HEK293T (cell line): ENCODE measurements at regions not wholly inside any gene's neighbourhood (a gene's known extent, or its start where the extent isn't known, plus 50 kb on each side); places are given as distances from the start of the nearest gene placed in this dataset.

Source experiments
- CTCF ChIA-PET: fragments of 350-600 bp; formaldehyde crosslinking; extraction: SDS; loops from one replicate; lab custom pipeline; 2021; ENCODE audit warnings: antibody characterized with exemption, inconsistent platforms; lab: Yijun Ruan, JAX
- POLR2A ChIA-PET: fragments of 350-600 bp; formaldehyde crosslinking; extraction: SDS; loops from one replicate; lab custom pipeline; 2020; ENCODE audit warnings: antibody characterized with exemption, inconsistent platforms; lab: Yijun Ruan, JAX
- DNase-seq: peaks from one replicate; pipeline ENCODE4 v3.0.0; 2012; ENCODE audit warnings: mixed read lengths; ENCODE audit errors: extremely low spot score
- ARNT ChIP-seq: fragments of 450-650 bp; IDR thresholded peaks from 2 replicates; pipeline ENCODE4 v1.6.1; 2017; ENCODE audit warnings: mild to moderate bottlenecking
- BHLHE40 ChIP-seq: fragments of 450-650 bp; IDR thresholded peaks from 2 replicates; pipeline ENCODE4 v1.6.1; 2016; ENCODE audit warnings: mild to moderate bottlenecking, moderate library complexity, borderline replicate concordance
- CTBP1 ChIP-seq: fragments of 450-650 bp; IDR thresholded peaks from 2 replicates; pipeline ENCODE4 v1.6.1; 2016; ENCODE audit warnings: borderline replicate concordance
- ELF4 ChIP-seq: fragments of 450-650 bp; IDR thresholded peaks from 2 replicates; pipeline ENCODE4 v1.6.1; 2017; ENCODE audit warnings: antibody characterized with exemption
- FOXA1 ChIP-seq: fragments of 450-650 bp; IDR thresholded peaks from 2 replicates; pipeline ENCODE4 v1.6.1; 2016; ENCODE audit warnings: mild to moderate bottlenecking
- FOXK2 ChIP-seq: fragments of 450-650 bp; IDR thresholded peaks from 2 replicates; pipeline ENCODE4 v1.6.1; 2016; ENCODE audit warnings: mild to moderate bottlenecking
- FOXM1 ChIP-seq: fragments of 450-650 bp; IDR thresholded peaks from 2 replicates; pipeline ENCODE4 v1.6.1; 2017; ENCODE audit warnings: mild to moderate bottlenecking, borderline replicate concordance
- HDGF ChIP-seq: fragments of 450-650 bp; IDR thresholded peaks from 2 replicates; pipeline ENCODE4 v1.6.1; 2017; ENCODE audit warnings: antibody characterized with exemption, borderline replicate concordance
- L3MBTL2 ChIP-seq: fragments of 450-650 bp; conservative IDR thresholded peaks from 2 replicates; pipeline ENCODE4 v1.6.1; 2016; ENCODE audit warnings: mild to moderate bottlenecking
- LEF1 ChIP-seq: fragments of 450-650 bp; IDR thresholded peaks from 2 replicates; pipeline ENCODE4 v1.6.1; 2017; ENCODE audit warnings: mild to moderate bottlenecking, borderline replicate concordance
- NFRKB ChIP-seq: fragments of 450-650 bp; IDR thresholded peaks from 2 replicates; pipeline ENCODE4 v1.6.1; 2016; ENCODE audit warnings: mild to moderate bottlenecking, moderate library complexity
- PKNOX1 ChIP-seq: fragments of 450-650 bp; IDR thresholded peaks from 2 replicates; pipeline ENCODE4 v1.6.1; 2016
- SP1 ChIP-seq: fragments of 450-650 bp; IDR thresholded peaks from 2 replicates; pipeline ENCODE4 v1.6.1; 2017
- SUZ12 ChIP-seq: fragments of 450-650 bp; IDR thresholded peaks from 2 replicates; pipeline ENCODE4 v1.6.1; 2016; ENCODE audit warnings: mild to moderate bottlenecking
- TARDBP ChIP-seq: fragments of 450-650 bp; IDR thresholded peaks from 2 replicates; pipeline ENCODE4 v1.6.1; 2016
- ZNF384 ChIP-seq: fragments of 450-650 bp; IDR thresholded peaks from 2 replicates; pipeline ENCODE4 v1.6.1; 2016

- ChIA-PET POLR2A (no interaction called here), CTCF (no interaction called here)
- DNase-seq = no peak
- TF ChIP-seq FOXK2 = no peak
- TF ChIP-seq BHLHE40 = no peak
- no peak for TF ChIP-seq SUZ12
- TF ChIP-seq PKNOX1 = no peak
- TF ChIP-seq L3MBTL2 = no peak
- TF ChIP-seq FOXA1 = no peak
- no peak for TF ChIP-seq ARNT
- TF ChIP-seq ZNF384 = no peak
- no peak for TF ChIP-seq CTBP1
- TF ChIP-seq HDGF = no peak
- no peak for TF ChIP-seq LEF1
- no peak for TF ChIP-seq TARDBP
- TF ChIP-seq FOXM1 = no peak
- no peak for TF ChIP-seq SP1
- no peak for TF ChIP-seq ELF4
- no peak for TF ChIP-seq NFRKB
These were observed 320.5 kb downstream of the PHKB start for GRCh38 chr16:47781673-47782072.

DNA sequence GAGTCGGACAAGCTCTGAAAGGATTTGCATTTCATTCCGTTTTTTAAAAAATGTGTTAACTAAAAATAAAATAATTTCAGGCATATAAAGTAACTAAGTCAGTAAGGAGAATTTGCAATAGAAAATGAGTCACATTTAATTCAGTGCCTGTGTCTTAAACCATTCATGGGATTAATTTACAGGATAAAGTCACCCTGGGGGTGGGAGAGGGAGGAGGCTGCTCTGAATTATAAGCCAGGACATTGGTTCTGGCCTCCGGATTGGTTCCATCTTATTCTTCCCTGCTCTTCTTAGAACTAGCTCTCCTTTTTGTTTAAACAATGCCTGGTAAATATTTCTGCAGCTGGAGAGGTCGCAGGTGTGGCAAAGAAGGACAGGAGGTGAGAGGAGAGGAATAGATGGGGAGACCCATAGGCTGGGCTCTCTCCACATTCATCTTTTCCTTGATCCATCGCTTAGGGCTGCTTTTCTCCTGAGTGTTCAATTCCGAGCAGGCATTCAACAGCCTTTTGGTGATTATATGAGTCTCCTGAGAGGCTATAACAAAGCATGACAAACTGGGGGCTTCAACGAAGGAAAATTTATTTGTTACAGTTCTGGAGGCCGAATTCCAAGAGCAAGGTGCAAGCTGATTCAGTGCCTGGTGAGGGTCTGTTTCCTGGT is 319.2 kb downstream of the PHKB start:
- no peak for TF ChIP-seq LEF1
- no peak for TF ChIP-seq ARNT
- TF ChIP-seq FOXM1 = no peak
- TF ChIP-seq CTBP1 = no peak
- TF ChIP-seq FOXK2 = no peak
- no peak for TF ChIP-seq L3MBTL2
- CTCF ChIA-PET = no interaction called here
- no peak for DNase-seq
- POLR2A ChIA-PET = no interaction called here

DNA sequence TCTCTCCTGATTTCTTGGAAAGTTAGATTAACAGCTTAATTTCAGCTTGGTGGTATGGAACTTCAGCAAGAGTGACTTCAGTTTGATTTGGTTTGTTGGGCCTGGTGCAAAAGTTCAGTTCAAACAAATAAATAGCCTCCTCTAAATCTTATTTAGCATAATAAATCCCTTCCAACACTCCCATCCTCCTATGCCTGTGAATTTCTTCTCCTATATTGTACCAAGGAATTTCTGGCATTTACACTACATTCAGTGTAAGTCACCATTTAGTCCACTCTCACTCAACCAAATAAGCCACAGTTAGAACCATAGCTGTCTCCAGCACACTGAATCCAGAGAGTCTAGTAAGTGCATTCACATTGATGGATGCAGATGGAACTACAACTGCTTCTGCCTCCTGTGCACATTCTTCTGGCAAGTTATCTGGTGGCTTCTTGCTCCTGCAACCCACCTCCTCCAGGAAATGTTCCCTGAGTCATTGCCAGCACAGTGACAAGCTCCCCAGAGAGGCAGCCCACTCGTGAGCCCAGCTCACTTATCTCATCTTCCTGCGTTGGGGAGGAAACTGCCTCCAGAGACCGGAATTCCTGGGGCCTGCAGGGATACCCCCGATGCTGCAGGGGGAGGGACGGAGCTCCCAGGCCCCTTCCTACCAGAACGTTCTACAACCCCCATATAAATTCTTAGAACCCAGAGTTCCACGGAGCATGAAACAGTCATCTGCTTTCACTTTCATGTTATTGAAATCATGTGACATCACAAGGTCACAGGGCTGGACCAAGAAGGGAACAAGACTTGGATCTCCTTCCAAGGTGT is 318.3 kb downstream of the PHKB start:
- CTCF ChIA-PET = no interaction called here

DNA sequence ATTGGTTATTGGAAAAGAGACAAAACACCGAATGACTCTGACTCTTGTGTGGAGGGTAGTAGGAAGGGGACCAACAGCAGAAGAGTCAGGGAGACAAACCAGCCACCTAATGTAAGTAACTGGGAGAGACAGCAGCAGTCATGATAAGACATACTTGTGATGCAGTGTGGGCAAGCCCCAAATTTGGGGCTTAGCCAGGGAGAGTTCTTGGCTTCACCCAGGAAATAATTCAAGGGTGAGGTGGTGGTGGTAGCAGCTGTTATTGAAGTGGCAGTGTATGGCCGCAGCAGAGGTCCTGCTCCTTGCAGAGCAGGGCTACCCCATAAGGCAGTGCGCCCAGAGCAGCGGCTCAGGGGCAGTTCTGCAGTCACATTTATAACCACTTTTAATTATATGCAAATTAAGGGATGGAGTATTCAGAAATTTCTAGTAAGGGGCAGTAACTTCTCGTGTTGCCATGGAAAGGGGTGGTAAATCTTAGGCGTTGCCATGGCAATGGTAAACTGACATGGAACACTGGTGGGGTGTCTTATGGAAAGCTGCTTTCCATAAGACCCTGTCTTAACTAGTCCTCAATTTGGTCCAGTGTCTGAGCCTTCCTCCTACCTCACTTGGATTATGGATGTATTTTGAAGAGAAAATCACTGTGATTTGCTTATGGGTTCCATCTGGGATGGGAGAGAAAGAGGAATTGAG is 317.1 kb downstream of the PHKB start:
- CTCF ChIA-PET = no interaction called here
- POLR2A ChIA-PET = no interaction called here
- DNase-seq = no peak
- TF ChIP-seq L3MBTL2 (no peak), SP1 (no peak), FOXM1 (no peak), PKNOX1 (no peak), BHLHE40 (no peak), LEF1 (no peak), ARNT (no peak), FOXK2 (no peak), ELF4 (no peak), HDGF (no peak), ZNF384 (no peak), NFRKB (no peak), TARDBP (no peak), CTBP1 (no peak), SUZ12 (no peak)

More for the DNA sequence above, 318.3 kb downstream of the PHKB start:
- DNase-seq = no peak
- TF ChIP-seq FOXA1 (no peak), ARNT (no peak), NFRKB (no peak), CTBP1 (no peak), HDGF (no peak), L3MBTL2 (no peak), TARDBP (no peak), ZNF384 (no peak)
- POLR2A ChIA-PET = no interaction called here

DNA sequence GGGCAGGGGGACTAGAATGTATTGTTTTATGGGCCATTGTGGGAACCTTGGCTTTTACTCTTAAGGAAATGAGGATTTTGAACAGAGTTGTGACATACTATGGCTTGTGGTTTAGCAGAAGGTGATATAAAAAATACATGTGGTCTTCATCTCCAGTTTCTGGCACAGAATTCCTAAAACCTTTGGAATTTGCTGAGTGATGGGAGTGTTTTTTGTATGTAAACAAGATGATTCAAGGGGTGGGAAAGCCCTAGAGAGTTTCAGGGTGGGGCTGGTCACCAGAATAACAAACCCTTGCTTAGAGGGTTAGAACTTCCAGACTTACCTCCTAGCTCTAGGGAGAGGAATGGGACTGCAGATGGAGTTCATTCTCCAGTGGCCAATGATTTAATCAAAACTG is 316.1 kb downstream of the PHKB start:
- TF ChIP-seq FOXK2 = no peak
- TF ChIP-seq FOXA1 = no peak
- TF ChIP-seq SUZ12 = no peak
- no peak for TF ChIP-seq ELF4
- TF ChIP-seq FOXM1 = no peak
- no peak for TF ChIP-seq LEF1
- TF ChIP-seq CTBP1 = no peak
- no peak for TF ChIP-seq ARNT
- TF ChIP-seq SP1 = no peak
- no peak for TF ChIP-seq BHLHE40
- POLR2A ChIA-PET = no interaction called here
- DNase-seq = no peak
- CTCF ChIA-PET = interaction anchor here (0.6 kb wide), 1 partner anchor 440 kb away, joined by 3 read pairs; no protein-coding TSS in a partner anchor

- ChIA-PET CTCF (no interaction called here), POLR2A (no interaction called here)
- TF ChIP-seq ELF4 (no peak), LEF1 (no peak), SP1 (no peak), L3MBTL2 (no peak), CTBP1 (no peak), FOXA1 (no peak), SUZ12 (no peak), ARNT (no peak), PKNOX1 (no peak), ZNF384 (no peak), FOXM1 (no peak), TARDBP (no peak), HDGF (no peak), BHLHE40 (no peak)
- no peak for DNase-seq
These were observed 313.5 kb downstream of the PHKB start for GRCh38 chr16:47774661-47775060.
